ENCODE measurements at regions not wholly inside any gene's neighbourhood (a gene's known extent, or its start where the extent isn't known, plus 50 kb on each side); places are given as distances from the start of the nearest gene placed in this dataset.

DNA sequence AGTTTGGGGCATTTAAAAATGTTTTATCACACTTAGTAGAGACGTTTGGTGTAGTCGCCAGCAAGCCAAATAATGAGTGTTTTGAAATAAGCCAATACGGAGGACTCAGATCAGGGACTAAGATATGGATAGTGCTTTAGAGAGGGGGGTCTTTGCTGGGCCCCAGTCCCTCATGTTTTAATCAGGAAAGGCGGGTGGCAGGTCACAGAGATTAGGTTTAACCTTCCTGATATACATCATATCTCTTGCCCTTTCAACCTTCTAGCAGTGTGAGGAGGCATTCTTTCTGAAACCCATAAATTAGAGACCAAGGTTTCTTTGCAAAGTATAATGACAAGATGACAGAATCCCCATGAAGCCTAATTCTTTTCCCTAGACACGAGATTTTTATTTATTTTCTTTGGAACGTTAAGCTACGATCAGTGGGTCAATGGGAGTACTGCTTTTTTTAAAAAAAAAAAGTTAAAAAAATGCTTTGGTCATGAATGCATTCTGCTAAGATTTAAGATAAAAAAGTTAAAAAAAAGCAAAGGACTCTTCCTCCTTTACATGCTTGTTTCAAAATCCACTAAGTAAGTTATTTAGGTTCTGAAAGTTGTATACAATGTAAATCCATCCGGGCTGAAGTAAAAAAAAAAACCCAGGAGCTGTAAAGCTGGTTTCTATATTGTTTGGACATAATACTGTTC, 572.1 kb upstream of the SALL1 start:
- Histone ChIP-seq H3K4me3 (no peak overlapping the region), H3K4me1 (replicated peaks in 1 of 2) (peaks cover 8 to 9% of the 10 kb centered on the region in 2 donors), H3K27ac (no peak overlapping the region)
- ATAC-seq (replicated peaks in 6 of 8): peak in 1 of 8 experiments; percentile 21
- 0 to 63% (median 15%) methylated on average over 1 to 8 of the region's 8 CpGs for WGBS, 10 experiments
- in situ Hi-C loops (cut with MboI; ENCODE audit: low pct_unique_long_range_greater_than_20kb in 2 of 9, low sequenced_read_pairs in 9 of 9, unreplicated experiment in 9 of 9): no loop called here

- Histone ChIP-seq H3K4me1 (replicated peaks in 1 of 2) (peaks cover 8 to 9% of the 10 kb centered on the region in 2 donors), H3K27ac (no peak overlapping the region), H3K4me3 (no peak overlapping the region)
- no peak for ATAC-seq (replicated peaks in 6 of 8)
- in situ Hi-C loops (cut with MboI; ENCODE audit: low pct_unique_long_range_greater_than_20kb in 2 of 9, low sequenced_read_pairs in 9 of 9, unreplicated experiment in 9 of 9): no loop called here
Observed at GRCh38 chr16:51722467-51722866, 571.4 kb upstream of the SALL1 start.

GRCh38 chr16:51719376-51719775, 568.3 kb upstream of the SALL1 start:
- in situ Hi-C loops (cut with MboI; ENCODE audit: low pct_unique_long_range_greater_than_20kb in 2 of 9, low sequenced_read_pairs in 9 of 9, unreplicated experiment in 9 of 9): no loop called here
- WGBS, 10 experiments: 69 to 100% (median 92%) methylated on average over 1 to 3 of the region's 3 CpGs; no CpG with 5 or more reads in 1 of the 10 experiments
- Histone ChIP-seq H3K4me1 (replicated peaks in 1 of 2) (peaks cover 8 to 9% of the 10 kb centered on the region in 2 donors), H3K4me3 (no peak overlapping the region), H3K27ac (no peak overlapping the region)
- no peak for ATAC-seq (replicated peaks in 6 of 8)

GRCh38 chr16:51716195-51716594, 565.1 kb upstream of the SALL1 start:
- 0 to 100% (median 100%) methylated on average over 1 of the region's 1 CpG; no CpG with 5 or more reads in 2 of the 10 experiments for WGBS, 10 experiments
- peaks cover 0 to 2% of the 10 kb centered on the region in 2 donors for H3K4me1 ChIP-seq (replicated peaks in 1 of 2)
- H3K27ac ChIP-seq: no peak overlapping the region
- no peak overlapping the region for H3K4me3 ChIP-seq
- no peak for ATAC-seq (replicated peaks in 6 of 8)
- in situ Hi-C loops (cut with MboI; ENCODE audit: low pct_unique_long_range_greater_than_20kb in 2 of 9, low sequenced_read_pairs in 9 of 9, unreplicated experiment in 9 of 9): no loop called here

GRCh38 chr16:51713502-51713901, 562.4 kb upstream of the SALL1 start:
- 36 to 100% (median 100%) methylated on average over 1 to 2 of the region's 2 CpGs; no CpG with 5 or more reads in 1 of the 10 experiments for WGBS, 10 experiments
- H3K4me1 ChIP-seq (replicated peaks in 1 of 2): peaks cover 0 to 2% of the 10 kb centered on the region in 2 donors
- in situ Hi-C loops (cut with MboI; ENCODE audit: low pct_unique_long_range_greater_than_20kb in 2 of 9, low sequenced_read_pairs in 9 of 9, unreplicated experiment in 9 of 9): no loop called here
- H3K27ac ChIP-seq: no peak overlapping the region
- H3K4me3 ChIP-seq: no peak overlapping the region
- no peak for ATAC-seq (replicated peaks in 6 of 8)

- Histone ChIP-seq H3K4me1 (replicated peaks in 1 of 2) (peaks cover 0 to 2% of the 10 kb centered on the region in 2 donors), H3K4me3 (no peak overlapping the region), H3K27ac (no peak overlapping the region)
- peak in 2 of 8 experiments; percentile 52 to 72 for ATAC-seq (replicated peaks in 6 of 8)
- 33 to 100% (median 87%) methylated on average over 1 to 2 of the region's 2 CpGs; no CpG with 5 or more reads in 3 of the 10 experiments for WGBS, 10 experiments
- in situ Hi-C loops (cut with MboI; ENCODE audit: low pct_unique_long_range_greater_than_20kb in 2 of 9, low sequenced_read_pairs in 9 of 9, unreplicated experiment in 9 of 9): no loop called here
Observed at GRCh38 chr16:51710905-51711563, 560.0 kb upstream of the SALL1 start.

DNA sequence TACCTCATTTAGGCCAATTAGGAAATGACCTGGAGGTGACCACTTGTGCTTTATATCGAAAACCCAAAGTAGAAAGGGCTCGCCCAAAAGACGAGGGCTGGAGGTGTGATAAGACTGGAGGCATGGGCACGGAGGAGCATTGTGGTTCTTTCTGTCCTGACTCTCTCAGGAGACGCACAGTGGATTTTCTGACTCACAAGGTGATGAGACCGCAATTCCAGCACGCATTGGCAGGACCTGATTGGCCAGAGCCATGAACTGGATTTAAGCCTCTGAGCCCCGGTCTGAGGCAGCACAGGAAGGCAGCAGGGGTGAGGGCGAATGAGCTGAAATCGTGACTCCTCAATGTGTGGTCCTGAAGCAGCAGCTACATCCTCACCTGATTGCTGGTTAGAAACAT, 559.1 kb upstream of the SALL1 start:
- in situ Hi-C loops (cut with MboI; ENCODE audit: low pct_unique_long_range_greater_than_20kb in 2 of 9, low sequenced_read_pairs in 9 of 9, unreplicated experiment in 9 of 9): no loop called here

DNA sequence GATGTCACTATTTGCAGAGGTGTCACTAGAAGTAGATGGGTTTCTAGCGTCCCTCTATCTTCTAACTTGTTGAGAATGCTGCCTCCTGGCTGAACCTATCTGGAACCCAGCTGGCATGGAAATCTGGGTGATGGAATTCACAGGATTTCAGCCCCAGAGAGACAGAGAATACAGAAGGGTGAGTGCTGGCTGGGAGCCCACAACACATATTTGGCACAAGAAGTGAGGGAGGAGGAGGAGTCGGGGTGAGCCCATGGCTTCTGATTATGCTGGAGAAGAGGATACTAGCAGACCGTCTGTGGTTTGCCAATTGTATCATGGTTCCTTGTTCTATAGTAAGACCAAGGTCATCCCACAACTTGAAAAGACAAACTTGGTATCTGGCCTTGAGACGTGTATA, 557.8 kb upstream of the SALL1 start:
- in situ Hi-C loops (cut with MboI; ENCODE audit: low pct_unique_long_range_greater_than_20kb in 2 of 9, low sequenced_read_pairs in 9 of 9, unreplicated experiment in 9 of 9): no loop called here
- no peak overlapping the region for H3K27ac ChIP-seq
- H3K4me1 ChIP-seq (replicated peaks in 1 of 2): peaks cover 0 to 2% of the 10 kb centered on the region in 2 donors
- ATAC-seq (replicated peaks in 6 of 8): peak in 1 of 8 experiments; percentile 18
- 60 to 100% (median 95%) methylated on average over 1 to 2 of the region's 4 CpGs; no CpG with 5 or more reads in 6 of the 10 experiments for WGBS, 10 experiments
- no peak overlapping the region for H3K4me3 ChIP-seq

More for the DNA sequence above, 559.1 kb upstream of the SALL1 start:
- H3K27ac ChIP-seq: no peak overlapping the region
- ATAC-seq (replicated peaks in 6 of 8): no peak
- no peak overlapping the region for H3K4me3 ChIP-seq
- H3K4me1 ChIP-seq (replicated peaks in 1 of 2): peaks cover 0 to 2% of the 10 kb centered on the region in 2 donors
- WGBS, 10 experiments: 41 to 100% (median 87%) methylated on average over 3 to 8 of the region's 10 CpGs; no CpG with 5 or more reads in 3 of the 10 experiments

DNA sequence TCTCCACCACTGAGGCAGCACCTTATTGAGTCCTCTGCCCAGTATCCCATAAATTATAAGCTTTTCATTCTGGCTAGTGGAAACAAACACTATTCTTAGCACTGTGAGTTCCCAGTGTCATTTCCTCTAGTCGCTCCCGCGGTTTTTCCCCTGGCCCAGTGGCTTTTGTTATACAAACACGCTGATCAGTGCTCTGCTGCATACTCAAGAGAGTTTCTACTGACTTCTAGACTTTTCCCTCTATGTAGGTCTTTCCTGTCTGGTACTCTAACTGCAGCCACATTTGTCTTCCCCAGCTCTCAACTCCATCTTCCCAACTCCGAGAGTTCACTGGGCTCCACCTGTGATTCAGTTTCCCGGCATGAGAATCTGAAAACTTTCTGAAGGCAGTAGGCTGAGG, 556.6 kb upstream of the SALL1 start:
- Histone ChIP-seq H3K27ac (no peak overlapping the region), H3K4me1 (replicated peaks in 1 of 2) (peaks cover 8% of the 10 kb centered on the region in 2 donors), H3K4me3 (no peak overlapping the region)
- peak in 1 of 8 experiments; percentile 27 for ATAC-seq (replicated peaks in 6 of 8)
- 39 to 79% (median 48%) methylated on average over 4 to 6 of the region's 6 CpGs; no CpG with 5 or more reads in 3 of the 10 experiments for WGBS, 10 experiments
- in situ Hi-C loops (cut with MboI; ENCODE audit: low pct_unique_long_range_greater_than_20kb in 2 of 9, low sequenced_read_pairs in 9 of 9, unreplicated experiment in 9 of 9): no loop called here

- no peak overlapping the region for H3K4me3 ChIP-seq
- H3K27ac ChIP-seq: no peak overlapping the region
- in situ Hi-C loops (cut with MboI; ENCODE audit: low pct_unique_long_range_greater_than_20kb in 2 of 9, low sequenced_read_pairs in 9 of 9, unreplicated experiment in 9 of 9): no loop called here
- no peak for ATAC-seq (replicated peaks in 6 of 8)
- H3K4me1 ChIP-seq (replicated peaks in 1 of 2): peaks cover 8% of the 10 kb centered on the region in 2 donors
Observed at GRCh38 chr16:51705142-51705541, 554.1 kb upstream of the SALL1 start.

GRCh38 chr16:51701025-51701424, 550.0 kb upstream of the SALL1 start:
- no peak overlapping the region for H3K4me3 ChIP-seq
- no peak overlapping the region for H3K27ac ChIP-seq
- H3K4me1 ChIP-seq (replicated peaks in 1 of 2): peaks cover 11 to 12% of the 10 kb centered on the region in 2 donors
- in situ Hi-C loops (cut with MboI; ENCODE audit: low pct_unique_long_range_greater_than_20kb in 2 of 9, low sequenced_read_pairs in 9 of 9, unreplicated experiment in 9 of 9): no loop called here
- no peak for ATAC-seq (replicated peaks in 6 of 8)
- WGBS, 10 experiments: 11 to 100% (median 83%) methylated on average over 1 of the region's 1 CpG; no CpG with 5 or more reads in 4 of the 10 experiments

GRCh38 chr16:51699686-51700396, 548.8 kb upstream of the SALL1 start:
- peak in 1 of 8 experiments; percentile 98 for ATAC-seq (replicated peaks in 6 of 8)
- in situ Hi-C loops (cut with MboI; ENCODE audit: low pct_unique_long_range_greater_than_20kb in 2 of 9, low sequenced_read_pairs in 9 of 9, unreplicated experiment in 9 of 9): no loop called here
- H3K4me3 ChIP-seq: no peak overlapping the region
- no peak overlapping the region for H3K27ac ChIP-seq
- 24 to 100% (median 81%) methylated on average over 1 to 5 of the region's 5 CpGs; no CpG with 5 or more reads in 1 of the 10 experiments for WGBS, 10 experiments
- peaks cover 11 to 12% of the 10 kb centered on the region in 2 donors for H3K4me1 ChIP-seq (replicated peaks in 1 of 2)

DNA sequence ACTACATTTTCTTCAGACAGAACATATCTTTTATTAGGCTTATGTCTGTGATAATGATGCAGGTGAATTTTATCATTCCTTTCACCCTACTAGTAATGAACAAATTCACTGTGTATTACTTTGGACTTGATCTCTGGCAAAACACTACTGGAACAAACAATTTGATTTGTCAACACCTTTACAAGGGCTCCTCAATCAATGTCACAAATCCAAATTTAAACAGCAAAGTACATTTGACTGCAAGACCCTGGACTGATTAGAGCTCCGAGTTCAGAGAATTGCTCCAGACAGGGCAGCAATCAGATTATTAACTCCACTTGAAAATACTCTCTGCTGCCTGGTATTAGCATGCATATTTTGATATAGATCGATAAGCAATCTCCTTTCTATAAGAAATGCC, 547.6 kb upstream of the SALL1 start:
- H3K27ac ChIP-seq: no peak overlapping the region
- WGBS, 10 experiments: 40 to 100% (median 85%) methylated on average over 1 to 2 of the region's 2 CpGs
- in situ Hi-C loops (cut with MboI; ENCODE audit: low pct_unique_long_range_greater_than_20kb in 2 of 9, low sequenced_read_pairs in 9 of 9, unreplicated experiment in 9 of 9): no loop called here
- no peak for ATAC-seq (replicated peaks in 6 of 8)
- no peak overlapping the region for H3K4me3 ChIP-seq
- peaks cover 11 to 12% of the 10 kb centered on the region in 2 donors for H3K4me1 ChIP-seq (replicated peaks in 1 of 2)

Data from motor neuron (in vitro differentiated cells).